SK-N-SH treated with all-trans-retinoic acid at 6 μM for 48 hours (cell line): ENCODE measurements at regions not wholly inside any gene's neighbourhood (a gene's known extent, or its start where the extent isn't known, plus 50 kb on each side); places are given as distances from the start of the nearest gene placed in this dataset.

Experiments
- ATAC-seq: fragments of 200-7000 bp; cut with Tn5 transposase; 3 replicates; pipeline ENCODE4 v1.9.1; 2020; ENCODE audit warnings: mild to moderate bottlenecking, moderate library complexity
- ARNTL ChIP-seq: fragments of 450-650 bp; formaldehyde crosslinking; IDR thresholded peaks from 2 replicates; pipeline ENCODE4 v1.5.0; 2020; ENCODE audit warnings: low read depth, mild to moderate bottlenecking, moderate library complexity, borderline replicate concordance
- CSDC2 ChIP-seq: fragments of 250-450 bp; sonication (Bioruptor Pico); IDR thresholded peaks from 2 replicates; pipeline ENCODE4 v1.5.0; 2020; ENCODE audit warnings: mild to moderate bottlenecking, moderate library complexity
- ESRRG ChIP-seq: fragments of 250-450 bp; sonication (Bioruptor Pico); IDR thresholded peaks from 2 replicates; pipeline ENCODE4 v1.6.1; 2021; ENCODE audit warnings: mild to moderate bottlenecking
- GLIS3 ChIP-seq: fragments of 250-450 bp; sonication (Bioruptor Pico); IDR thresholded peaks from 2 replicates; pipeline ENCODE4 v1.5.0; 2020; ENCODE audit warnings: mild to moderate bottlenecking, moderate library complexity
- ISL1 ChIP-seq: fragments of 250-450 bp; sonication (Bioruptor Pico); IDR thresholded peaks from 2 replicates; pipeline ENCODE4 v2.1.2; 2022; ENCODE audit warnings: mild to moderate bottlenecking, moderate library complexity
- OSR1 ChIP-seq: fragments of 250-450 bp; sonication (Bioruptor Pico); IDR thresholded peaks from 2 replicates; pipeline ENCODE4 v1.8.0; 2022; ENCODE audit warnings: moderate library complexity, mild to moderate bottlenecking, inconsistent platforms
- RARB ChIP-seq: fragments of 250-450 bp; sonication (Bioruptor Pico); IDR thresholded peaks from 2 replicates; pipeline ENCODE4 v1.8.0; 2021; ENCODE audit warnings: mild to moderate bottlenecking, moderate library complexity
- SNAI2 ChIP-seq: fragments of 250-450 bp; sonication (Bioruptor Pico); IDR thresholded peaks from 2 replicates; pipeline ENCODE4 v1.5.0; 2020; ENCODE audit warnings: mild to moderate bottlenecking, moderate library complexity
- TCF4 ChIP-seq: fragments of 250-450 bp; sonication (Bioruptor Pico); IDR thresholded peaks from 2 replicates; pipeline ENCODE4 v1.8.0; 2021; ENCODE audit warnings: mild to moderate bottlenecking, moderate library complexity, borderline replicate concordance
- TOX ChIP-seq: fragments of 250-450 bp; sonication (Bioruptor Pico); IDR thresholded peaks from 2 replicates; pipeline ENCODE4 v1.8.0; 2021; ENCODE audit warnings: mild to moderate bottlenecking, moderate library complexity, borderline replicate concordance
- ZC3H10 ChIP-seq: fragments of 250-450 bp; sonication (Bioruptor Pico); IDR thresholded peaks from 2 replicates; pipeline ENCODE4 v1.5.1; 2021; ENCODE audit warnings: mild to moderate bottlenecking, moderate library complexity
- ZFP3 ChIP-seq: fragments of 250-450 bp; sonication (Bioruptor Pico); IDR thresholded peaks from 2 replicates; pipeline ENCODE4 v1.5.0; 2020; ENCODE audit warnings: mild to moderate bottlenecking, moderate library complexity
- ZFP30 ChIP-seq: fragments of 450-650 bp; formaldehyde crosslinking; IDR thresholded peaks from 2 replicates; pipeline ENCODE4 v1.5.0; 2022; ENCODE audit warnings: mild to moderate bottlenecking, moderate library complexity
- ZNF565 ChIP-seq: fragments of 450-650 bp; formaldehyde crosslinking; conservative IDR thresholded peaks from 2 replicates; pipeline ENCODE4 v1.5.0; 2020; ENCODE audit warnings: low read depth, mild to moderate bottlenecking, moderate library complexity
- ZNF70 ChIP-seq: fragments of 450-650 bp; formaldehyde crosslinking; IDR thresholded peaks from 2 replicates; pipeline ENCODE4 v1.5.0; 2020; ENCODE audit warnings: mild to moderate bottlenecking, moderate library complexity
- ZNF8 ChIP-seq: fragments of 450-650 bp; formaldehyde crosslinking; IDR thresholded peaks from 2 replicates; pipeline ENCODE4 v1.5.0; 2020; ENCODE audit warnings: mild to moderate bottlenecking, moderate library complexity
- TF ChIP-seq, protein P1 (sequence below): fragments of 250-450 bp; sonication (Bioruptor Pico); IDR thresholded peaks from 2 replicates; pipeline ENCODE4 v1.8.0; 2020; ENCODE audit warnings: mild to moderate bottlenecking, moderate library complexity, borderline replicate concordance
- TF ChIP-seq, protein P2 (sequence below): fragments of 250-450 bp; sonication (Bioruptor Pico); IDR thresholded peaks from 2 replicates; pipeline ENCODE4 v1.5.0; 2020; ENCODE audit warnings: mild to moderate bottlenecking, moderate library complexity
- TF ChIP-seq, protein P3 (sequence below): fragments of 250-450 bp; sonication (Bioruptor Pico); IDR thresholded peaks from 2 replicates; pipeline ENCODE4 v1.5.1; 2021; ENCODE audit warnings: mild to moderate bottlenecking, moderate library complexity

DNA sequence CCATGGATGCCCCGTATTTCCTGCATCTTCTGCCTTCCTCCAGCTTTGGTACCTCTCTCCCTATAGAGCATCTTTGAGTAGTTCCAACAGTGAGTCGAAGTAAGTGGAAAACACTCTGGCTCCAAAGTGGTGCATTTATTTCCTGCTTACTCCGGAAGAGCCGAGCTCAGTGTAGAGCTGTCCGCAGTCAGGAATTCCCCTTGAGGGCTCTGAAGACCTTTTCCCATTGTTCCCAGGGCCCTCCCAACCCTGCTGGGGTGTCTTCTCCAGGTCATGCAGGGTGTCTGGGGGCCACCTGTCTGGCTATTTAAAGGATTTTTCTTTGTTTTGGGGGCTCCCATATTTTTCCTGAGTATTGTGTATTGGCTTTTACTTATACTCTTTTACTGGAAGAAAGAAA, 118.6 kb upstream of the MXRA5 start:
- ATAC-seq: no peak
- TF ChIP-seq ZFP30 (CRISPR knock-in tag) (no peak), CSDC2 (no peak), SNAI2 (CRISPR knock-in tag) (no peak), TOX (CRISPR knock-in tag) (no peak), ARNTL (no peak), ZNF70 (CRISPR knock-in tag) (no peak), ZC3H10 (no peak), ZNF8 (CRISPR knock-in tag) (no peak), ZNF565 (CRISPR knock-in tag) (no peak), GLIS3 (CRISPR knock-in tag) (no peak), ESRRG (CRISPR knock-in tag) (no peak), ISL1 (no peak), RARB (CRISPR knock-in tag) (no peak)
- TF ChIP-seq, protein P1, sequence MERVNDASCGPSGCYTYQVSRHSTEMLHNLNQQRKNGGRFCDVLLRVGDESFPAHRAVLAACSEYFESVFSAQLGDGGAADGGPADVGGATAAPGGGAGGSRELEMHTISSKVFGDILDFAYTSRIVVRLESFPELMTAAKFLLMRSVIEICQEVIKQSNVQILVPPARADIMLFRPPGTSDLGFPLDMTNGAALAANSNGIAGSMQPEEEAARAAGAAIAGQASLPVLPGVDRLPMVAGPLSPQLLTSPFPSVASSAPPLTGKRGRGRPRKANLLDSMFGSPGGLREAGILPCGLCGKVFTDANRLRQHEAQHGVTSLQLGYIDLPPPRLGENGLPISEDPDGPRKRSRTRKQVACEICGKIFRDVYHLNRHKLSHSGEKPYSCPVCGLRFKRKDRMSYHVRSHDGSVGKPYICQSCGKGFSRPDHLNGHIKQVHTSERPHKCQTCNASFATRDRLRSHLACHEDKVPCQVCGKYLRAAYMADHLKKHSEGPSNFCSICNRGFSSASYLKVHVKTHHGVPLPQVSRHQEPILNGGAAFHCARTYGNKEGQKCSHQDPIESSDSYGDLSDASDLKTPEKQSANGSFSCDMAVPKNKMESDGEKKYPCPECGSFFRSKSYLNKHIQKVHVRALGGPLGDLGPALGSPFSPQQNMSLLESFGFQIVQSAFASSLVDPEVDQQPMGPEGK (CRISPR knock-in tag): no peak
- TF ChIP-seq, protein P2, sequence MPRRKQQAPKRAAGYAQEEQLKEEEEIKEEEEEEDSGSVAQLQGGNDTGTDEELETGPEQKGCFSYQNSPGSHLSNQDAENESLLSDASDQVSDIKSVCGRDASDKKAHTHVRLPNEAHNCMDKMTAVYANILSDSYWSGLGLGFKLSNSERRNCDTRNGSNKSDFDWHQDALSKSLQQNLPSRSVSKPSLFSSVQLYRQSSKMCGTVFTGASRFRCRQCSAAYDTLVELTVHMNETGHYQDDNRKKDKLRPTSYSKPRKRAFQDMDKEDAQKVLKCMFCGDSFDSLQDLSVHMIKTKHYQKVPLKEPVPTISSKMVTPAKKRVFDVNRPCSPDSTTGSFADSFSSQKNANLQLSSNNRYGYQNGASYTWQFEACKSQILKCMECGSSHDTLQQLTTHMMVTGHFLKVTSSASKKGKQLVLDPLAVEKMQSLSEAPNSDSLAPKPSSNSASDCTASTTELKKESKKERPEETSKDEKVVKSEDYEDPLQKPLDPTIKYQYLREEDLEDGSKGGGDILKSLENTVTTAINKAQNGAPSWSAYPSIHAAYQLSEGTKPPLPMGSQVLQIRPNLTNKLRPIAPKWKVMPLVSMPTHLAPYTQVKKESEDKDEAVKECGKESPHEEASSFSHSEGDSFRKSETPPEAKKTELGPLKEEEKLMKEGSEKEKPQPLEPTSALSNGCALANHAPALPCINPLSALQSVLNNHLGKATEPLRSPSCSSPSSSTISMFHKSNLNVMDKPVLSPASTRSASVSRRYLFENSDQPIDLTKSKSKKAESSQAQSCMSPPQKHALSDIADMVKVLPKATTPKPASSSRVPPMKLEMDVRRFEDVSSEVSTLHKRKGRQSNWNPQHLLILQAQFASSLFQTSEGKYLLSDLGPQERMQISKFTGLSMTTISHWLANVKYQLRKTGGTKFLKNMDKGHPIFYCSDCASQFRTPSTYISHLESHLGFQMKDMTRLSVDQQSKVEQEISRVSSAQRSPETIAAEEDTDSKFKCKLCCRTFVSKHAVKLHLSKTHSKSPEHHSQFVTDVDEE: no peak
- TF ChIP-seq, protein P3, sequence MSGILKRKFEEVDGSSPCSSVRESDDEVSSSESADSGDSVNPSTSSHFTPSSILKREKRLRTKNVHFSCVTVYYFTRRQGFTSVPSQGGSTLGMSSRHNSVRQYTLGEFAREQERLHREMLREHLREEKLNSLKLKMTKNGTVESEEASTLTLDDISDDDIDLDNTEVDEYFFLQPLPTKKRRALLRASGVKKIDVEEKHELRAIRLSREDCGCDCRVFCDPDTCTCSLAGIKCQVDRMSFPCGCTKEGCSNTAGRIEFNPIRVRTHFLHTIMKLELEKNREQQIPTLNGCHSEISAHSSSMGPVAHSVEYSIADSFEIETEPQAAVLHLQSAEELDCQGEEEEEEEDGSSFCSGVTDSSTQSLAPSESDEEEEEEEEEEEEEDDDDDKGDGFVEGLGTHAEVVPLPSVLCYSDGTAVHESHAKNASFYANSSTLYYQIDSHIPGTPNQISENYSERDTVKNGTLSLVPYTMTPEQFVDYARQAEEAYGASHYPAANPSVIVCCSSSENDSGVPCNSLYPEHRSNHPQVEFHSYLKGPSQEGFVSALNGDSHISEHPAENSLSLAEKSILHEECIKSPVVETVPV (CRISPR knock-in tag): no peak
- TF ChIP-seq, all 23 proteins: peak for 0

DNA sequence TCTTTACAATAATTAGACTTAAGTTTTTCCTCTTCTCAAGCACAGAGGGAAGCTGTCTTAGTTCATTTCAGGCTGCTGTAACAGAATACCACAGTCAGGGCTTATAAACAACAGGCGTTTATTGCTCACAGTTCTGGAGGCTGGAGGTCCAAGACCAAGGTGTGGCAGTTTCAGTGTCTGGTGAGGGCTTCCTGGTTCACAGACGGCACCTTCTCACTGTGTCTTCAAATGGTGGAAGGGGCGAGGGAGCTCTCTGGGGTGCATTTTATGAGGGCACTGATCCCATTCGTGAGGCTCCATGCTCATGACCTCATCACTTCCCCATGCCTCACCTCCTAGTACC, 115.7 kb upstream of the MXRA5 start:
- TF ChIP-seq ISL1 (no peak), ZNF565 (CRISPR knock-in tag) (no peak), TCF4 (CRISPR knock-in tag) (no peak), ESRRG (CRISPR knock-in tag) (no peak)
- TF ChIP-seq, protein P3 (CRISPR knock-in tag): no peak
- TF ChIP-seq, protein P1 (CRISPR knock-in tag): no peak
- no peak; the same call in 2 of the 3 replicates for ATAC-seq

DNA sequence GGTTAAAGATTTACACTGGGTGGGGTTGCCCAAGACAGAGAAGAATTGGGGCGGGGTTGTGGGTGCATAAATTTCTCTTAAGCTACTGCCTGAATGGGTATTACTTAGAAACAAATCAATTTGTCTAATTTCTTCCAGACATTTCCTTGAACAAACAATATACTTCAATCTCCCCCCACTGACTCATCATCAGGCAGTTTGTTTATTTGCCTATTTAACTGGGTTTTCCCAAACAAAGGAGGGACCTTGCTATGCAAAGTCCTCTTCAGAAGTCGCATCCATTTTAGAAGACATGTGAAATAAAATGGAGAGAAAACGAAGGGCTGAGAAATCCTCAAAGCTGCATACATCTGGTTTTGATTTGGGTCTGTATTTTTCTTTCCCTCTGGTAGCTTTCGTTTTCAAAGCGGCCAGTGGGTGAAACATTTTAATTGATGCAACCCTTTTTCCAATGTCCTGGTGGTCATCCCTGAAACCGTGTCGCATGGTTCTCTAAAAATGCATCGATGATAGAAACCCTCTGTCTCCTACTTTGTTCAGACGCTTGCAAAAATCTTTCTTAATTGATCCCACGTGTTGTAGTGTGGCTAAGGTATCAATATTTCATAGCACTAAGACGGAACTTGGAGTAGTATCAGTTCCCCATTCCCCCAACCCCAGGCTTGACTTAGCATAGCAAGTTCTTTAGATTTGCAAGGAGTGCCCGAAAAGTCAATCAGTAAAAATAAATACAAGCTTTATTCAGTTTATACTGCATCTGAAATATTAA, 115.1 kb upstream of the MXRA5 start:
- peak; percentile 49 for ATAC-seq
- TF ChIP-seq TCF4 (CRISPR knock-in tag) (0 out of 2 replicates have a peak, but pooled peaks have one; percentile 22), CSDC2 (no peak)

DNA sequence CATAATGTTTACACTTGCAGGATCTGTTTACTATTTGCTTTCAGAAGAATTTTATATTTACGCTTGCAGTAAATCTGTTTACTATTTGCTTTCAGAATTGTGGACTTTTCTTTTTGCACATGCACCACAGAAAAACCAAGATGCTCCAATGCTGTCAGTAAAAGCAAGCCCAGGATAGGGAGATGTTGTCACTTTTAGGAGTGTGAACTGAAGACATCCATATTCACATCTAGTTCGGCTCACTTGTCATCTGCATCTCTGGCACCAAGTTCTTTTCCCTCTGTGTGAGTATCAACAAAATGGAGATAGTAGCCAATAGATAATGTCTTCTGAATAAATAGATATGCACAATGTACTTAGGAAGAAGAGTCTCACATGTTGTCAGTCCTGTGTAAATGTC, 109.3 kb upstream of the MXRA5 start:
- ATAC-seq: no peak
- TF ChIP-seq TOX (CRISPR knock-in tag) (no peak), ZFP3 (no peak), ZC3H10 (no peak), GLIS3 (CRISPR knock-in tag) (no peak), ZNF8 (CRISPR knock-in tag) (no peak), OSR1 (CRISPR knock-in tag) (no peak), ISL1 (no peak), ZNF565 (CRISPR knock-in tag) (no peak)
- TF ChIP-seq, protein P1 (CRISPR knock-in tag): no peak
- TF ChIP-seq, protein P2: no peak
